A673 (cell line): ENCODE measurements at regions not wholly inside any gene's neighbourhood (a gene's known extent, or its start where the extent isn't known, plus 50 kb on each side); places are given as distances from the start of the nearest gene placed in this dataset.

Experiments used
- BruUV-seq: library from RNA; stranded (reverse); fragments of 400-500 nt; replicated peaks from 2 replicates; lab custom pipeline; 2021; lab: Mats Ljungman, UMichigan
- CTCF ChIA-PET: fragments of 300-600 bp; sonication (Branson Sonifier 250); formaldehyde crosslinking; loops from one replicate; lab custom pipeline; 2022; ENCODE audit warnings: antibody characterized with exemption; lab: Charles Lee
- POLR2A ChIA-PET: fragments of 300-600 bp; sonication (Branson Sonifier 250); formaldehyde crosslinking; loops from one replicate; lab custom pipeline; 2022; ENCODE audit warnings: antibody characterized with exemption; ENCODE audit not compliant: low non-redundant PET; lab: Charles Lee
- DNase-seq: peaks from one replicate; pipeline ENCODE4 v3.0.0-alpha.2; 2015; ENCODE audit warnings: low spot score
- H3K27ac ChIP-seq: fragments of 200-600 bp; sonication (generic); 2 replicates; pipeline ENCODE4 v1.5.1; 2016; ENCODE audit warnings: mixed run types, low read depth, mild to moderate bottlenecking, mixed read lengths, antibody characterized with exemption, low read length; ENCODE audit not compliant: poor library complexity, severe bottlenecking
- H3K27me3 ChIP-seq: fragments of 200-600 bp; sonication (generic); replicated peaks from 2 replicates; pipeline ENCODE4 v1.6.1; 2017; ENCODE audit warnings: mixed run types, low read depth, mild to moderate bottlenecking, mixed read lengths, antibody characterized with exemption, low read length; ENCODE audit not compliant: insufficient read depth, poor library complexity
- H3K36me3 ChIP-seq: fragments of 200-600 bp; sonication (generic); 2 replicates; pipeline ENCODE4 v1.6.1; 2016; ENCODE audit warnings: mixed run types, mild to moderate bottlenecking, mixed read lengths, antibody characterized with exemption, low read length; ENCODE audit not compliant: insufficient read depth, poor library complexity, severe bottlenecking
- H3K4me1 ChIP-seq: fragments of 200-600 bp; sonication (generic); 2 replicates; pipeline ENCODE4 v1.6.1; 2017; ENCODE audit warnings: mixed run types, mild to moderate bottlenecking, mixed read lengths, antibody characterized with exemption, low read length; ENCODE audit not compliant: insufficient read depth, poor library complexity, severe bottlenecking
- H3K4me3 ChIP-seq: fragments of 200-600 bp; sonication (generic); 2 replicates; pipeline ENCODE4 v1.5.1; 2016; ENCODE audit warnings: low read depth, mixed run types, mild to moderate bottlenecking, mixed read lengths, low read length; ENCODE audit not compliant: poor library complexity, severe bottlenecking
- H3K9me3 ChIP-seq: fragments of 200-600 bp; sonication (generic); 2 replicates; pipeline ENCODE4 v1.6.1; 2016; ENCODE audit warnings: mixed run types, low read depth, mild to moderate bottlenecking, mixed read lengths, antibody characterized with exemption, low read length; ENCODE audit not compliant: poor library complexity, severe bottlenecking
- EZH2 ChIP-seq: fragments of 200-600 bp; sonication (generic); IDR thresholded peaks from 2 replicates; pipeline ENCODE4 v1.6.1; 2017; ENCODE audit warnings: borderline replicate concordance, low read depth, mild to moderate bottlenecking, mixed read lengths, antibody characterized with exemption, low read length; ENCODE audit not compliant: poor library complexity, severe bottlenecking
- intact Hi-C: fragments of 100-400 bp; cut with micrococcal nuclease; formaldehyde crosslinking; loops from one replicate; pipeline ENCODE4 v1.10.0; 2022; ENCODE audit not compliant: unreplicated experiment
- TF ChIP-seq, protein P1 (sequence below): fragments of 300-800, 200-600 bp; sonication (generic); conservative IDR thresholded peaks from 2 replicates; pipeline ENCODE4 v1.5.1; 2017; ENCODE audit warnings: low read depth, mild to moderate bottlenecking, antibody characterized with exemption, low read length, moderate library complexity, mixed read lengths

DNA sequence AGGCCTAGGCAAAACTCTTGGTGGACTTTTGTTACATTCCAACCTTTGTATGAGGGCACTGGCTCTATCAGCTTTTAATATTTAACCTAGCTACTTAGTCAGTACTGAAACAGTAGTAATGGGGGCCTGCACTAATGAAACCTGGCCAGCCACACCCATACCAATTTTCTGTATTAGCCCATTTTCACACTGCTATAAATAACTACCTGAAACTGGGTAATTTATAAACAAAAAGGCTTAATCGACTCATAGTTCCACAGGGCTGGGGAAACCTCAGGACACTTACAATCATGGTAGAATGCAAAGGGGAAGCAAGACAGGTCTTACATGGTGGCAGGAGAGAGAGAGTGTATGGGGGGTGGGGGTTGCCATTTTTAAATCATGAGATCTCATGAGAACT, 245.7 kb upstream of the RGS18 start:
- ChIA-PET POLR2A (no interaction called here), CTCF (no interaction called here)
- no peak overlapping the region for H3K27ac ChIP-seq
- BruUV-seq, result no TSS peak
- H3K9me3 ChIP-seq, result no peaks in the 10 kb centered on the region
- H3K27me3 ChIP-seq, result no peaks in the 10 kb centered on the region
- intact Hi-C loops, result no loop called here
- no peaks in the 10 kb centered on the region for H3K36me3 ChIP-seq
- no peak overlapping the region for H3K4me3 ChIP-seq
- no peak for TF ChIP-seq EZH2
- TF ChIP-seq, protein P1, sequence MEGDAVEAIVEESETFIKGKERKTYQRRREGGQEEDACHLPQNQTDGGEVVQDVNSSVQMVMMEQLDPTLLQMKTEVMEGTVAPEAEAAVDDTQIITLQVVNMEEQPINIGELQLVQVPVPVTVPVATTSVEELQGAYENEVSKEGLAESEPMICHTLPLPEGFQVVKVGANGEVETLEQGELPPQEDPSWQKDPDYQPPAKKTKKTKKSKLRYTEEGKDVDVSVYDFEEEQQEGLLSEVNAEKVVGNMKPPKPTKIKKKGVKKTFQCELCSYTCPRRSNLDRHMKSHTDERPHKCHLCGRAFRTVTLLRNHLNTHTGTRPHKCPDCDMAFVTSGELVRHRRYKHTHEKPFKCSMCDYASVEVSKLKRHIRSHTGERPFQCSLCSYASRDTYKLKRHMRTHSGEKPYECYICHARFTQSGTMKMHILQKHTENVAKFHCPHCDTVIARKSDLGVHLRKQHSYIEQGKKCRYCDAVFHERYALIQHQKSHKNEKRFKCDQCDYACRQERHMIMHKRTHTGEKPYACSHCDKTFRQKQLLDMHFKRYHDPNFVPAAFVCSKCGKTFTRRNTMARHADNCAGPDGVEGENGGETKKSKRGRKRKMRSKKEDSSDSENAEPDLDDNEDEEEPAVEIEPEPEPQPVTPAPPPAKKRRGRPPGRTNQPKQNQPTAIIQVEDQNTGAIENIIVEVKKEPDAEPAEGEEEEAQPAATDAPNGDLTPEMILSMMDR, result no peak
- H3K4me1 ChIP-seq, result peaks cover 8% of the 10 kb centered on the region
- DNase-seq, result no peak

DNA sequence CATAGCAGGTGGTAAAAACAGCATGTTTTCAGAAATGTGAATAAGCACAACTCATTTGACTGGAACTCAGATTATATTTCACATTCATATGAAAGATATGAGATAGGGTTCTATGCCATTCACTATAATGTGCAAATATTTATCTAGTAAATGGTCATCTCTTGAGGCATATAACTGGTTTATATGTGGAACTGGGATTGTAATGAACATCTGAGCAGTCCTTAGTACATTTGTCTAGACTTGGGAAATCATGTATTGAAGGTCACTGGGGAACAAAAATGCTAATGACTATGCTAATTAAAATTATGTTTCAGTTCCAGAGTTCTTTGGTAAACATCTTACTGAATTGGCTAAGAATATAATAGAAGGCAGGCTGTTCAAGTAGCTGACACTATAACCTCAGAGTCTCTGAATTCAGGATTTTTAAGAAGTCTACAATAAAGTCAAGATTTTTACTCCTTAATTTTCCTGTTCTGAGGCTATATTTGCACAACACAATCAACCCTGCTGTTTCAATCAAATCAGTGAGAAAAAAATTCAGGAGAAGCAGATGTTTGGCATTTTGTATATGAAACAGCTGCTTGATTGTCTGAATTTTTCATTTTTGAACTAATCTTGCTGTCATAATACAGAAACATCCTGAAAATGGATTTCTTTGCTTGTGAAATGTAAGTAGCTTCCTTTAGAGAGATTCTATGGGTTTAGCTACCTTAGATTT, 244.8 kb upstream of the RGS18 start:
- no peak for TF ChIP-seq EZH2
- TF ChIP-seq, protein P1, result no peak
- ChIA-PET POLR2A (no interaction called here), CTCF (no interaction called here)
- H3K4me3 ChIP-seq, result no peak overlapping the region
- no peaks in the 10 kb centered on the region for H3K36me3 ChIP-seq
- no peaks in the 10 kb centered on the region for H3K27me3 ChIP-seq
- peak overlapping the region; percentile 17 for H3K27ac ChIP-seq
- intact Hi-C loops, result no loop called here
- H3K4me1 ChIP-seq, result peaks cover 5% of the 10 kb centered on the region
- DNase-seq, result no peak
- BruUV-seq, result no TSS peak
- no peaks in the 10 kb centered on the region for H3K9me3 ChIP-seq

DNA sequence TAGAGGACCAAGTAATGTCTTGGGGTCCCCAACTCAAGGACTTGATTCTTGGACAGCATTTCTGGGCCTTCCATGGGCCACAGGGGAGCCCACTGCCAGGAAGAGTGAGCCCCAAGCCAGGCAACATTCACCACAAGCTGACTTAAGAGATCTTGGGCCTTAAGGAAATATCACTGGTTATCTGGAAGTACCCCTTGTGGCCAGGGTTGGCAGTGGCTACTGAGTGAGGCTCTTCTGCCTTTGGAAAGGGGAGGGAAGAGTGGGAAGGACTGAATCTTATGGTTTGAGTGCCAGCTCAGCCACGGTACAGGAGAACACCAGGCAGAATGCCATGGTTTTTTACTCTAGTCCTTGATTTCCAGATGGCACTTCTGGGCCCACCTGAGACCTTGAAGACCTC, 228.9 kb upstream of the RGS18 start:
- POLR2A ChIA-PET, result interaction anchor here (0.6 kb wide), 1 partner anchor 472 kb away, joined by 3 read pairs; no protein-coding TSS in a partner anchor
- Histone ChIP-seq H3K4me1 (no peaks in the 10 kb centered on the region), H3K9me3 (no peaks in the 10 kb centered on the region), H3K36me3 (no peaks in the 10 kb centered on the region), H3K27me3 (no peaks in the 10 kb centered on the region), H3K4me3 (no peak overlapping the region), H3K27ac (no peak overlapping the region)
- no peak for TF ChIP-seq EZH2
- TF ChIP-seq, protein P1, result no peak
- CTCF ChIA-PET, result no interaction called here
- intact Hi-C loops, result no loop called here
- no TSS peak for BruUV-seq
- DNase-seq, result no peak
